ENCODE measurements at regions not wholly inside any gene's neighbourhood (a gene's known extent, or its start where the extent isn't known, plus 50 kb on each side); places are given as distances from the start of the nearest gene placed in this dataset.

GRCh38 chr4:111770514-111770913 lies 374.7 kb upstream of the FAM241A start:
- TF ChIP-seq NRF1 (conservative IDR thresholded peaks at IDR 0.05; ENCODE audit: low read depth, low read length) (no peak), MAX (IDR thresholded peaks at IDR 0.05; ENCODE audit: low read depth, low read length) (no peak), POLR2AphosphoS5 (IDR thresholded peaks at IDR 0.05; ENCODE audit: low read length) (no peak), POLR2A (IDR thresholded peaks at IDR 0.05; ENCODE audit: low read depth, low read length) (no peak)
